GM19025 (cell line): ENCODE measurements at regions not wholly inside any gene's neighbourhood (a gene's known extent, or its start where the extent isn't known, plus 50 kb on each side); places are given as distances from the start of the nearest gene placed in this dataset.
"Not testable (repeated sequence)": the region's sequence is repeated elsewhere in the genome, so short reads cannot be mapped to it uniquely, and the experiment has no call there.

Experiments used
- ATAC-seq: cut with Tn5 transposase; IDR thresholded peaks from one replicate; pipeline ENCODE4 v1.9.1; 2021; ENCODE audit warnings: mild to moderate bottlenecking, low read depth, moderate library complexity; ENCODE audit not compliant: unreplicated experiment

- not testable (repeated sequence) for ATAC-seq
Measured at GRCh38 chr17:64730023-64730422, 67.9 kb upstream of the SMURF2 start.

DNA sequence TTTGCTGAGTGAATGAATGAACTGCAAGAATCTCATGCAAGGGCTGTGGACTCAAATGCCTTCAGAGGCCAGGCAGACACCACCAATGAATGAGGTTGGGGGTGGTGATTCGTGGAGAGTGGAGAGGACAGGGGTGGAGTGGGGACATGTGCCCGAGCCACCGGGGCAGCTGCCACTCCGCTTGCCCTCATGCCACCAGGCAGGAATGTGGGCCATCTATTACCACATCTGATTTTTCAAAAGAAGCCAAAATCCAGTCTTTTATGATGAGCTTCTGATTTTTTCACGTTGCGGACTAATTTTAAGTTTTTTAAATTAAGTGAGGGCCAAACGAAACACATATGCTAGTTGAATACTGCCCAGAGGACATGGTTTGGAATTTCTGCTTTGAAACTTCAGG is 67.1 kb upstream of the SMURF2 start:
- no peak for ATAC-seq

GRCh38 chr17:64728041-64728695 is 66.1 kb upstream of the SMURF2 start:
- ATAC-seq: no peak

DNA sequence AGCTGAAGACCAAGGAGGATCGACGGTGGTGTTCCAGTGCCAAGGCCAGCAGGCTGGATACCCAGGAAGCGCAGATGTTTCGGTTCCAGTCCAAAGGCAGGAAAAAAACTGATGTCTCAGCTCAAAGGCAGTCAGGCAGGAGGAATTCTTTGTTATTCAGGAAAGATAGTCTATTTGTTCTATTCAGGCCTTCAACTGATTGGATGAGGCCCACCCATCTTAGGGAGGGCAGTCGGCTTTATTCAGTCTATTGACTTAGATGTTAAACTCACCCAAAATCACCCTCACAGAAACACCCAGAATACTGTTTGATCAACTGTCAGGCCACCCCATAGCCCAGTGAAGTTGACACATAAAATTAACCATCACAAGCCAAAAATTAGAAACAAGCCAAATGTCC is 63.9 kb upstream of the SMURF2 start:
- not testable (repeated sequence) for ATAC-seq

- not testable (repeated sequence) for ATAC-seq
Measured at GRCh38 chr17:64724246-64724645, 62.1 kb upstream of the SMURF2 start.

DNA sequence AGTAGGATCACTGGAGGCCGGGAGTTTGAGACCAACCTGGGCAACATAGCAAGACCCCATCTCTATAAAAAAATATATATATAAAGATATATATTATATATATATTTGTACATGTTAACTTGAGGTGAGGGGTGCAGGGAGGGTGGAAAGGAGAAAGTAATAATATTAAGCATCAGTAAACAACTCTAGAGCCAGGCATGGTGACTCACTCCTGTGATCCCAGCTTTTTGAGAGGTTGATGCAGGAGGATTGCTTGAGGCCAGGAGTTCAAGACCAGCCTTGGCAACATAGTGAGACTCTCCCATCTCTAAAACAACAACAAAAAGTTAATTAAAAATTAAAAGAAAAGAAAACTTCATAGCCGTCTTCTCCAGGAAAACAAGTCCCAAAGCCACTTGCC is 61.7 kb upstream of the SMURF2 start:
- no peak for ATAC-seq

GRCh38 chr17:64721556-64721955 is 59.4 kb upstream of the SMURF2 start:
- ATAC-seq: not testable (repeated sequence)

DNA sequence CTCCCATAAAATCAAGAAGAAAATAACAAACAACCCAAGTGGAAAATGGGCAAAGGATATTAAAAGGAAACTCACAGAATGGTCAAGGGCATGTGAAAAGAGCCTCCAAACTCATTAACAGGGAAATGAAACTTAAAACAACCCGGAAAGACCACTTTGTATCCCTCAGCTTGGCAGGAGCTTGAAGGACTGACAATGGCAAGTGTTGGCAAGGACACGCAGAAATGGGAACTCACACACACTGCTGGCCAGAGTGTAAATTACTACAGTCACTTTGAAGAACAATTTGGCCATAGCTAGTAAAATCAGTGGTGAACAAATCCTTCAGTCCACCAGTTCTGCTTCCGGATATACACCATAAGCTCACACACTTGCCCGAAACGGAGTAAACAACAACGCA is 58.1 kb upstream of the SMURF2 start:
- ATAC-seq: not testable (repeated sequence)

- ATAC-seq: not testable (repeated sequence)
Measured at GRCh38 chr17:64719517-64719916, 57.4 kb upstream of the SMURF2 start.

- not testable (repeated sequence) for ATAC-seq
Measured at GRCh38 chr17:64718816-64719215, 56.7 kb upstream of the SMURF2 start.

DNA sequence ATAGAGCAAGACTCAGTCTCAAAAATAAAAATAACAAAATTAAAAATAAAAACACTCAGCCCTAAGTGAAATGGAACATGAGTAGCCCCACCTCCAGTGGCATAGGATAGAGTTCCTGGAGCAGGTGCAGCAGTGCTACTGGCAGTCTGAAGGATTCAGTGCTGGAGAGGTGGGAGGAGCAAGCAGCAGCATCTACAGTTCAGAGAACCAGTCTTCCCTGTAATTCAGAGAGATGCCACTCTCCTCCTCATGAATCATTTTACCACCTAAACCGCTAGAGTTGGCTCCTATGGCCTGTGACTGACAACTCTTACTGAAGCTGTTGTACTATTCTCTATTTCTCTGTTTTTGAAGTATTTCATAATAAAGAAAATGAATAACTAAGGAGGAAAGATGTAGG is 56.0 kb upstream of the SMURF2 start:
- no peak for ATAC-seq

DNA sequence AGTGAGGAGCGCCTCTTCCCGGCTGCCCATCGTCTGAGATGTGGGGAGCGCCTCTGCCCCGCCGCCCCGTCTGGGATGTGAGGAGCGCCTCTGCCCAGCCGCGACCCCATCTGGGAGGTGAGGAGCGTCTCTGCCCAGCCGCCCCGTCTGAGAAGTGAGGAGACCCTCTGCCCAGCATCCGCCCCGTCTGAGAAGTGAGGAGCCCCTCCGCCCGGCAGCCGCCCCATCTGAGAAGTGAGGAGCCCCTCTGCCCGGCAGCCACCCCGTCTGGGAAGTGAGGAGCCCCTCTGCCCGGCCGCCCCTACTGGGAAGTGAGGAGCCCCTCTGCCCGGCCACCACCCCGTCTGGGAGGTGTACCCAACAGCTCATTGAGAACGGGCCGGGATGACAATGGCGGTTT is 54.4 kb upstream of the SMURF2 start:
- not testable (repeated sequence) for ATAC-seq

DNA sequence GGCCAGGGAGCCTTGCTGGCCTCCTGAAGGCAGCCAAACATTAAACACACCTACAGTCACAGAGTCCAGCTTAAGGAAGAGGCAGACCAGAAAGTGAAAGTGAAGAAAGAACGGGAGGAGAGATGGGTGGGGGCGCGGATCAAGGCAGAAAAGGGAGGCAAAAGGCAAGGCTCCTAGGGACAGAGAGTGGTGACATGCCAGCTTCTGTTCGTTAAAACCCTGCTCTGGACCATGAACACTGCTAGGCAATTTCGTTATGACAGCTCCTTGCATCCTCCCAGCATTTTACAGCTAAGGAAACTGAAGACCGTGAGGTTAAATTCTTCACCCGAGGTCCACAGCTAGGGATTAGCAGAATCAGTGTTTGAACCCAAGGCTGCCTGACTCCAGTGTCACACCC is 51.7 kb upstream of the SMURF2 start:
- not testable (repeated sequence) for ATAC-seq

GRCh38 chr17:64712557-64713351 is 50.6 kb upstream of the SMURF2 start:
- ATAC-seq: not testable (repeated sequence)
